HFFc6 (cell line): ENCODE measurements at regions not wholly inside any gene's neighbourhood (a gene's known extent, or its start where the extent isn't known, plus 50 kb on each side); places are given as distances from the start of the nearest gene placed in this dataset.
"Not testable (repeated sequence)": the region's sequence is repeated elsewhere in the genome, so short reads cannot be mapped to it uniquely, and the experiment has no call there.

Source experiments
- DNase-seq: peaks from one replicate; pipeline ENCODE4 v3.0.0-alpha.2; 2018
- H3K27ac Mint-ChIP-seq: 2 replicates; pipeline ENCODE4 v1.8.0; 2020; ENCODE audit warnings: mild to moderate bottlenecking, mixed read lengths
- H3K27me3 Mint-ChIP-seq: 2 replicates; pipeline ENCODE4 v1.8.0; 2021; ENCODE audit warnings: mild to moderate bottlenecking, moderate library complexity, mixed read lengths; ENCODE audit not compliant: insufficient read depth
- H3K36me3 Mint-ChIP-seq: 2 replicates; pipeline ENCODE4 v1.8.0; 2021; ENCODE audit warnings: low read depth, mixed read lengths
- H3K4me1 Mint-ChIP-seq: 2 replicates; pipeline ENCODE4 v1.8.0; 2020; ENCODE audit warnings: low read depth, mixed read lengths
- H3K4me3 Mint-ChIP-seq: 2 replicates; pipeline ENCODE4 v1.8.0; 2020; ENCODE audit warnings: mild to moderate bottlenecking, moderate library complexity, mixed read lengths
- H3K9me3 Mint-ChIP-seq: 2 replicates; pipeline ENCODE4 v1.8.0; 2020; ENCODE audit warnings: mild to moderate bottlenecking, mixed read lengths
- TF ChIP-seq, protein P1 (sequence below): fragments of 200-600 bp; sonication (generic); IDR thresholded peaks from 2 replicates; pipeline ENCODE4 v1.5.0; 2021; ENCODE audit warnings: antibody characterized with exemption, mild to moderate bottlenecking

- TF ChIP-seq, protein P1, sequence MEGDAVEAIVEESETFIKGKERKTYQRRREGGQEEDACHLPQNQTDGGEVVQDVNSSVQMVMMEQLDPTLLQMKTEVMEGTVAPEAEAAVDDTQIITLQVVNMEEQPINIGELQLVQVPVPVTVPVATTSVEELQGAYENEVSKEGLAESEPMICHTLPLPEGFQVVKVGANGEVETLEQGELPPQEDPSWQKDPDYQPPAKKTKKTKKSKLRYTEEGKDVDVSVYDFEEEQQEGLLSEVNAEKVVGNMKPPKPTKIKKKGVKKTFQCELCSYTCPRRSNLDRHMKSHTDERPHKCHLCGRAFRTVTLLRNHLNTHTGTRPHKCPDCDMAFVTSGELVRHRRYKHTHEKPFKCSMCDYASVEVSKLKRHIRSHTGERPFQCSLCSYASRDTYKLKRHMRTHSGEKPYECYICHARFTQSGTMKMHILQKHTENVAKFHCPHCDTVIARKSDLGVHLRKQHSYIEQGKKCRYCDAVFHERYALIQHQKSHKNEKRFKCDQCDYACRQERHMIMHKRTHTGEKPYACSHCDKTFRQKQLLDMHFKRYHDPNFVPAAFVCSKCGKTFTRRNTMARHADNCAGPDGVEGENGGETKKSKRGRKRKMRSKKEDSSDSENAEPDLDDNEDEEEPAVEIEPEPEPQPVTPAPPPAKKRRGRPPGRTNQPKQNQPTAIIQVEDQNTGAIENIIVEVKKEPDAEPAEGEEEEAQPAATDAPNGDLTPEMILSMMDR, result no peak
- Mint-ChIP-seq H3K27ac (no peak overlapping the region), H3K4me1 (no peaks in the 10 kb centered on the region), H3K4me3 (no peak overlapping the region), H3K9me3 (no peaks in the 10 kb centered on the region), H3K27me3 (no peaks in the 10 kb centered on the region), H3K36me3 (no peaks in the 10 kb centered on the region)
- DNase-seq, result no peak
These were observed 337.1 kb upstream of the PUDP start for GRCh38 chrX:7485061-7485460.

- no peaks in the 10 kb centered on the region for H3K27me3 Mint-ChIP-seq
- no peak overlapping the region for H3K4me3 Mint-ChIP-seq
- H3K36me3 Mint-ChIP-seq, result no peaks in the 10 kb centered on the region
- DNase-seq, result no peak
- H3K27ac Mint-ChIP-seq, result no peak overlapping the region
- no peaks in the 10 kb centered on the region for H3K4me1 Mint-ChIP-seq
- no peaks in the 10 kb centered on the region for H3K9me3 Mint-ChIP-seq
- TF ChIP-seq, protein P1, result no peak
These were observed 332.8 kb upstream of the PUDP start for GRCh38 chrX:7480721-7481120.

DNA sequence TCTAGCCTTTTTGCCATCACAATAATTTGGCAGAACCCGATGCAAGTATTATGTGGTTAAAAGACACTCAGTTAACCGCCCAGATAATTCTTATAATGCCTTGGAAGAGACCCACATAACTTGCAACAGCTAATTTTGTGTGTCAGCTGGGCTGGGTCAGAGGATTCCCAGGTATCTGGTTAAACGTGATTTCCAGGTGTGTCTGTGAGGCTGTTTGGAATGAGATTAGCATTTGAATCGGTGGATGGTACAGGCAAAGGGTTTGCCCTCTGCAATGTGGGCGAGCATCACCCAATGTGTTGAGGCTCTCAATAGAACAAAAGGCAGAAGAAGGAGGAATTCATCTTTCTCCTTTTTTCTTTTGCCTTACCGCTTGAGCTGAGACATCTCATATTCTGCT, 314.2 kb upstream of the PUDP start:
- no peak overlapping the region for H3K27ac Mint-ChIP-seq
- TF ChIP-seq, protein P1, result no peak
- H3K27me3 Mint-ChIP-seq, result no peaks in the 10 kb centered on the region
- no peak overlapping the region for H3K4me3 Mint-ChIP-seq
- no peak for DNase-seq
- no peaks in the 10 kb centered on the region for H3K4me1 Mint-ChIP-seq
- no peaks in the 10 kb centered on the region for H3K9me3 Mint-ChIP-seq
- H3K36me3 Mint-ChIP-seq, result no peaks in the 10 kb centered on the region

GRCh38 chrX:7461051-7461450, 313.1 kb upstream of the PUDP start:
- H3K4me3 Mint-ChIP-seq, H3K9me3 Mint-ChIP-seq, H3K27ac Mint-ChIP-seq, DNase-seq, H3K27me3 Mint-ChIP-seq, H3K4me1 Mint-ChIP-seq, H3K36me3 Mint-ChIP-seq: not testable (repeated sequence)

GRCh38 chrX:7447801-7448499, 300.0 kb upstream of the PUDP start:
- TF ChIP-seq, protein P1, result no peak
- H3K27me3 Mint-ChIP-seq, result peaks cover 3% of the 10 kb centered on the region; the same call in 1 of the 2 replicates
- no peaks in the 10 kb centered on the region for H3K36me3 Mint-ChIP-seq
- peaks cover 5% of the 10 kb centered on the region; the same call in 1 of the 2 replicates for H3K4me1 Mint-ChIP-seq
- no peaks in the 10 kb centered on the region for H3K9me3 Mint-ChIP-seq
- no peak for DNase-seq
- H3K4me3 Mint-ChIP-seq, result no peak overlapping the region
- H3K27ac Mint-ChIP-seq, result no peak overlapping the region

- peaks cover 3% of the 10 kb centered on the region; the same call in 1 of the 2 replicates for H3K27me3 Mint-ChIP-seq
These were observed 298.9 kb upstream of the PUDP start for GRCh38 chrX:7446815-7447214.

More at GRCh38 chrX:7446815-7447214, 298.9 kb upstream of the PUDP start:
- H3K4me1 Mint-ChIP-seq, result peaks cover 5% of the 10 kb centered on the region; the same call in 1 of the 2 replicates
- H3K36me3 Mint-ChIP-seq, result no peaks in the 10 kb centered on the region
- DNase-seq, result no peak
- no peak overlapping the region for H3K27ac Mint-ChIP-seq
- no peaks in the 10 kb centered on the region for H3K9me3 Mint-ChIP-seq
- no peak overlapping the region for H3K4me3 Mint-ChIP-seq
- TF ChIP-seq, protein P1, result no peak
